GM18498 (cell line): ENCODE measurements at regions not wholly inside any gene's neighbourhood (a gene's known extent, or its start where the extent isn't known, plus 50 kb on each side); places are given as distances from the start of the nearest gene placed in this dataset.
"Not testable (repeated sequence)": the region's sequence is repeated elsewhere in the genome, so short reads cannot be mapped to it uniquely, and the experiment has no call there.

Source experiments
- ATAC-seq: cut with Tn5 transposase; IDR thresholded peaks from one replicate; pipeline ENCODE4 v1.9.1; 2021; ENCODE audit warnings: mild to moderate bottlenecking, moderate library complexity; ENCODE audit not compliant: unreplicated experiment

DNA sequence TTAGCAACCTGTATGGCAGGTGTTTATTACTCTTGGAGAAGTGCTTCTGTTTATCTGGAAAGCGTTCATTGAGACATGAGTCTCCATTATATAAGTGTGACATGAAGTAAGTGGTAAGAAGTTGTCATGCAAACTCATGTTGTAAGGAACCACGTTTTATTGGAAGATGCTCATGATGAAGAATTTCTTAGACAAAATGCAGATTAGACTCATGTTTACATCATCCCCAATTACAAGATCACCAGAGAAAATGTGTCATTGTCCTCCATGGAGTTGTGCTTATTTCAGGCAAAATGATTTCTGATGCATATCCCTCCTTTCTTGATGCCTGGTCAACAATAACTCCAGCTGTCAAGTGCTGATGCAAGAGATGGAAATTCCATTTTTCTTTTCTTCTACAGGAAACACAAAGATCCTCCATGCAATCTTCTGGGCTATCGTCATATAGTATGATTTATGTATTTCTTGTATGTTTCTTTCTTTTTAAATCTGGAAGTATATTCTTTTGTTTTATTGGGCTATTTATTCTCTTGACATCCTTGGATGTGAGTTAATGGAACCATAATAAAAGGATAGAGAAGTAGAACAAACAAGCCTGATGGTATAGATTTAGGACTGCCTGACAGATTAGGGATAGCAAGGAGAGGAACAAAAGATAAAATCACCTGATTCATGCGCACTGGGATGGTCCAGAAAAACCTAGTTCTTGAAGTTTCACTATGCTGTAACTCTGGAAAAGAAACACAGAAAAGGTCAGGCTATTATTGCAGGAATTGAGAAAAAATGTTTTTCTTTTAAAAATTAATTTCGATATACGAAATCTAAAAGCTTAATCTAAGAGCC is 50.7 kb upstream of the DIAPH3 start:
- ATAC-seq: no peak

DNA sequence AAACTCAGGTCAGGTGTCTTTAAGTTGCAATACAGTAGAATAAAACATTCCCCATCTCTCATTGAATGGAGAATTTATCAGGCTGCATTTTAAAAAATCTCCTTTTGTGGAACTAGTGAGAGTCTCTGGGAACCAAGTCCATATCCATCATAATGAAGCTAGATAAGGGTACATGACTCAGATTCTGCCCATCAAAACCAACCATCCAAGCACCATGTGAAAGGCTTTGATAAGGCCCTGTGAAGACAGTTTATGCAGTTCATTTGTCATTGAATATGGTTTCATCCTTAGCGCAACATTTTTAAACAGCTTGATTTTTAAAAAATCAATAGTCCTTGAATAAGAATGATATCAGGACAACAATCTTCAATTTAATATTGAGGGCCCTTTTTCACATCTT is 56.3 kb upstream of the DIAPH3 start:
- no peak for ATAC-seq

DNA sequence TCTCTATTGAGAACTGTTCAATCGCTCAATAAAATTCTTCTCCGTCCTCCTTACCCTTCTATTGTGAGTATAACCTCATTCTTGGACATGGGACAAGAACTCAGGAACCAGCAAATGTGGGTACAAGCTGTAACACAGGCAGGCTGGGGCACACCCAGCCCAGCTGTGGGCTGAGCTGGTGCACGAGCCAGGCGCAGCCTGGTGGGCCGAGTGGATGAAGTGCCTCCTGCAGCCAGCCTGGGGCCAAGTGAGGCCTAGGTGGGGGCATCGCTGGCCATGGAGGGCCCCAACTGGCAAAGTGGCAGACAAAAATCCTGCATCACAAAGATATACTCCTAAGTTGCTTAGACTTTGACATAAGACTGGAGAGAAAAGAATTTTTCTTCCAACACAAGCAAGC is 57.9 kb upstream of the DIAPH3 start:
- no peak for ATAC-seq

DNA sequence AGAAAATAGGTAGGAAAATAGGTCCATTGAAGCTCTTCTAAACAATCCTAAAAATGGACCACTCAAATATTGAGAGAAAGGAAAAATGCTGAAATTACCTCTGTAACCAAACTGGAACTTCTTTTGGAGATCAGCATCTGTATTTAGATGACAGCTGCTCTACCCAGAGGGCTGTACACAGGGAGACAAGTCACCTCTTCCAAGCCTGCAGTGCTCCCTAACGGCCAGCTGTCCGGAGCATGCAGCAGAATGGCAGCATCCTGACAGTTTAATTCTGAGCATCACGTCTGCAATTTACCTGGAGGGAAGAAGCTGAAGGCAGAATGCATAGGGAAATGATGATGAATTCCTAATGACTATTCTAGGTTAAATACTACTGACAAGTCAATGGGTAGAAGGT is 62.8 kb upstream of the DIAPH3 start:
- no peak for ATAC-seq

DNA sequence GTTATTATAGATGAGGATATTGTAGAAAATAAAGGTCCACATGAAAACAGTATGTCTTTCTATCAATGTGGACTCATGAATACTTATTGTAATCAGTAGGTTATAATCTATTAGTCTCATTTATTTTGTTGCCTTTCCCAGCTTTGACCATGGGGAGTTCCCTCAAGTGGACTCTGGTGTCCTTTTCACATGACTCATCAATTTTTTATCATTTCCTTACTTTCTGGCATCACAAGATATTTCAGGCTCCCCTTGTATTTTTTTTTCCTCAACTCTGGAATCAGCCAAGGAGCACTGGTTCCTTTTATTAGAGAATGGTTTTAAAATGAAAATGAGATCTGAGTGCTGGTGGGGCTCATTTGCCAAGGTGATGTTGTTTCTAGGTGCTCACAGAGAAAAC is 63.4 kb upstream of the DIAPH3 start:
- ATAC-seq: no peak

DNA sequence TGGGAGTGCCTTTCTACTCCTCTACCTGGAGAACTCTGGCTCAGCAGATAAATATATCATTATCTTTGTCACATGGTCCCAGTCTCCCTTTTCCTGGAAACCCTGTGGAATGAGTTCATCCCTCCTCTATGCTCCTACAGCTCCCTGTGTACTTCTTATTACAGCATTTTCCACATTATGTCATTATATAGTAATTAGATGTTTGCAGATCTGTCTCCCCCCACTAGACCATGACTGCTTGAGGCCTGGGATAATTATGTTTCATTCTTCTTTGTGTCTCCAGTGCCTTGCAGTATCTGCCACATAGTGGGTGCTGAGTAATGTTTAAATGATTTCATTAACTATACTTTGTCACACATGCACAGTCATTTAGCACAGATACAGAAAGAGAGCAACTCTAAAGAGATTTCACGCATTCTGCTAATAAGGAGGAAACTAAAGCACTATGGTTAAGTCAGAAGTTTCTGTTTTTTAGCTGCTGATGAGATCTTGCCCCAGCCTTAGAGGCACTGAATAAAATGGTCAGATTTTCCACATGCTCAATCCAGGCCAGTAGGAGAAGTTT is 66.1 kb upstream of the DIAPH3 start:
- ATAC-seq: peak; percentile 51

DNA sequence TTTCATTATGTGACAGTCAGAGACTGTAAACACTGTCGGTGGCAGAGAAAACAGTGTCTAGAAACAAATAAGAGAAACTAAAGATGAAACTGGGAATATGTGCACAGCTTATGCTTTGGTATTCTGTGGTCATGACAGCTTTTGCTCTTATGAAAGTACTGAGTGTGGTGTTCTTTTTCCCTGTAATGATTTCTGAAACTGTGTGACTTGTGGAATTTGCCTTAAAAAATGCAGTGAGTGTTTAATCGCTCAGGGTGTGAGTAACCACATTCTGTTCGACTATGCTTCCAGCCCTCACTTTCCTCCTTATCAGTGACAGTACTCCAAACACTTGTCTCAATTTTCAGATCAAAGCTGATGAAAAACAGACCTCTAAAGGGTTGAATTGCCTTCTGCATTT is 66.9 kb upstream of the DIAPH3 start:
- peak; percentile 84 for ATAC-seq

DNA sequence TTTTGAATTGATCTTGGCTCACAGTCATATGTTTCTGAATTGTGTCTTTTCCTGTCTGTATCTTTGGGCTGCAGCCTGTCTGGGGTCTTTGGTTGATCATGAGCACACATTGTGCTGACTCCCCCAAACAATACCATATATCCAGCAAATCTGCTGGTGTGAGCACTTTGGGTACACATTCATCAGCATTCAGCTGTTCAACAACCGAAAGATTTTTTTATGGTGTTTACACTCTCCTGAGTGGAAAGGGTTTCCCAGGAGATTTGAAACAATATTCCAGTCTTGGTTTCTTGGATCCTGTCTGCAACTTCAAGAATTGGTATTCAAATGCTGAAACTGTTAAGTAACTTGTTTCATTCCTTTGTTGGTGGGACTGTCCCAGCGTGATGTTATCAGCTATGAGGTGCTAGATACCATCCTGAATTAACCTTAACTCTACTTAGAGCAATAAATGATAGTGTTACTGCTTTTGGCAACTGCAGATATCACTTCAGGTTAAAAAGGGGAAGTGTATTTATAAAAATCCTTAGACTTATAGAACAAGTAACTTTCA is 78.4 kb upstream of the DIAPH3 start:
- no peak for ATAC-seq

DNA sequence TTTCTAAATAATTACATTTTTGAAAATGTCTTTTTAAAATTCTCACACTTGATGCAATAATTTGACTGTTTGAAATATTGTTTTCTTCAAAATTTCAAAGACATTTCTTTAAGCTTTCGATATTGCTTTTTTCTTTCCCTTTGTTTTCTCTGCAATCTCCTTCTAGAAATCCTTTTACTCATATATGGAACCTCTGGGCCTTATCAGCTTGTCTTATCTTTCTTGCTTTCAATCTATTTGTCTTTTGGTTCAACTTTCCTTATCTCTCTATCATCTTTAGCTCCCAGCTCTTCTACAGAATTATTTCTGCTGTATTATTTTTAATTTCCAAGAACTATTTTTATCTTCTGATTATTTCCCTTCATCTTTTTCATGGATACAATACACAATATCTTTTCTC is 80.7 kb upstream of the DIAPH3 start:
- ATAC-seq: no peak

DNA sequence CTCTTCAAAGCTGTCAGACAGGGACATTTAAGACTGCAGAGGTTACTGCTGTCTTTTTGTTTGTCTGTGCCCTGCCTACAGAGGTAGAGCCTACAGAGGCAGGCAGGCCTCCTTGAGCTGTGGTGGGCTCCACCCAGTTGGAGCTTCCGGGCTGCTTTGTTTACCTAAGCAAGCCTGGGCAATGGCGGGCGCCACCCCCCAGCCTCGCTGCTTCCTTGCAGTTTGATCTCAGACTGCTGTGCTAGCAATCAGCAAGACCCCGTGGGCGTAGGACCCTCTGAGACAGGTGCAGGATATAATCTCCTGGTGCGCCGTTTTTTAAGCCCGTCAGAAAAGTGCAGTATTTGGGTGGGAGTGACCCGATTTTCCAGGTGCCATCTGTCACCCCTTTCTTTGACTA is 87.7 kb upstream of the DIAPH3 start:
- not testable (repeated sequence) for ATAC-seq

DNA sequence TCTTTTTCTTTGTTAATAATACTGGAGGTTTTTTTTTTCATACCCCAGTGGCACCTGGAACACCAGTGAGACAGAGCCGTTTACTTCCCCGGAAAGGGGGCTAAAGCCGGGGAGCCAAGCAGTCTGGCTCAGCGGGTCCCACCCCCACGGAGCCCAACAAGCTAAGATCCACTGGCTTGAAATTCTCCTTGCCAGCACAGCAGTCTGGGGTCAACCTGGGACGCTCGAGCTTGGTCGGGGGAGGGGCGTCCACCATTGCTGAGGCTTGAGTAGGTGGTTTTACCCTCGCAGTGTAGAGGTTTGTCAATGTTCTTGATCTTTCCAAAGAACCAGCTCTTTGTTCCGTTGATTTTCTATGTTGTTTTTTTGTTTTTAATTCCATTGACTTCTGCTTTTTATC is 94.6 kb upstream of the DIAPH3 start:
- ATAC-seq: no peak

DNA sequence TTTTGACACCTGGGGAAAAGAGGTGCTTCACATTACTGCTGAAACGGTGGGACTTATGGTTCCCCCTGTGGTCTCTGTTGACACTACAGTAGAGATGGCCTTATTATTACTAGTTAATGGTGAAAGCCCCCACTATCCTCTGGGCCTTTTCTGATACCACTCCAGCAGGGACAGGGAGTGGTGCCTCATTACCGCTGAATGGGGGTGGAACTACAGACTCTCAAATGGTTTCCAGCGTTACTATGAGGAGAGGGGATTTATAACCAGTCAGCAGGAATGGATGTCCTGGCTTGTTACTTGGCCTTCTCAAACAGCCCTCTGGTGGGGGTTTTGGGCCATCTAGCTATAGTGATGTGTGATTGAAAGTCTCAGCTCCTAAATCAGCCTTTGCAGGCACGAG is 96.7 kb upstream of the DIAPH3 start:
- no peak for ATAC-seq

DNA sequence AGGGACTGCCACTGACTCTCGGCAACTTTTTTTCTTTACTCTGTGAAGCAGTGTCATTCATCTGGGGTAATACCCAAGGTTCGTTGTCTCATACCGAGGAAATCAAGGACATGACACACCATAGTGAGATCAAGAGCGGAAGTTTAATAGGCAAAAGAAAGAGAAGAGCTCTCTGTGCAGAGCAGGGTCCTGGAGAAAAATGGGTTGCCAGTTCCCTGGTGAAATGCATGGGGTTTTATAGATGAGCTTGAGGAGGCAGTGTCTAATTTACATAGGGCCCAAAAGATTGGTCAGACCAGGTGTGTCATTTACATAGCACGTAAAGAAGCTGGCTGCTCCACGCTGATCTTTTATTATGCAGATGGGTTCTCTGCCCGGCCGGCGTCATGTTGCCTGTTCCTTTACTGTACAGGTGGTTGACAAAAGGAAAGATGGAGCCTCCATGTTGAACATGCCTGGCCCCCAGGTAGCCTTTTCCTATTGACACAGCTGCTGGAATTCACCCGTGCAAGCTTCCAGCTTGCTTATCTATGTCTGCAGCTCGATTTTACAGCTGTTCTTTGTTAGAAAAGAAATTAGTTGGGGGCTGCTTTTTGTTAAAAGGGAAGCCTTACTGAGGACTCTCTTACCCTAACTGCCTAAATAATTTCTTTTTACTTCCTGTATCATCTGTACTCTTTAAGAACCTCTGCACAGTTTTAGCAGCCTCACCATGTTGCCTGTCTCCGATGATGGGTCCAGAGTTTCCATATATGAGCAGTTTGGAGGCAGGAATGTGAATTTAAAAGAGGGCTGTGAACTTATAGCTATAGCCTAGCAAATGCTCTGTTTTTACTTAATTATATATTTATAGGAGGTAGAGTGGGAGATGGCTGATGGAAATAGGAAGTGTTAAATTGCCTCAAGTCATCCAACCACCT is 98.0 kb upstream of the DIAPH3 start:
- ATAC-seq: no peak

DNA sequence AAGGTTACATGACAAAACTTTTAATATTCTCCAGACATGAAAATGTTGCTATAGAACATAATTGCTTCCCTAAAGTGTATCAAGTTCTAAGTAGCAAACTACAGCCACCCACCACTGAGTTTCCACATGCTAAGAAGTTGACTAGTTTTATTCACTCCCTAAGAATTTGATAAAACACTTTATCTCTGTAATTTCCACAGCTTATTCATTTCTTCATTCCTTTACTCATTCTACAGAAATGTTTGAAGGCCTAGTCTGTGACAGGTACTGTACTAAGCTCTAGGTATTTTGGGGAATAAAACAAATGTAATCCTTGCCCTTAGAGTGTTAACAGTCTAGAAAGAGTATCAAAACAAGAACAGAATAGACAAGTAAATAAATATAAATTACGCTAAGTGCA is 101.8 kb upstream of the DIAPH3 start:
- ATAC-seq: no peak

DNA sequence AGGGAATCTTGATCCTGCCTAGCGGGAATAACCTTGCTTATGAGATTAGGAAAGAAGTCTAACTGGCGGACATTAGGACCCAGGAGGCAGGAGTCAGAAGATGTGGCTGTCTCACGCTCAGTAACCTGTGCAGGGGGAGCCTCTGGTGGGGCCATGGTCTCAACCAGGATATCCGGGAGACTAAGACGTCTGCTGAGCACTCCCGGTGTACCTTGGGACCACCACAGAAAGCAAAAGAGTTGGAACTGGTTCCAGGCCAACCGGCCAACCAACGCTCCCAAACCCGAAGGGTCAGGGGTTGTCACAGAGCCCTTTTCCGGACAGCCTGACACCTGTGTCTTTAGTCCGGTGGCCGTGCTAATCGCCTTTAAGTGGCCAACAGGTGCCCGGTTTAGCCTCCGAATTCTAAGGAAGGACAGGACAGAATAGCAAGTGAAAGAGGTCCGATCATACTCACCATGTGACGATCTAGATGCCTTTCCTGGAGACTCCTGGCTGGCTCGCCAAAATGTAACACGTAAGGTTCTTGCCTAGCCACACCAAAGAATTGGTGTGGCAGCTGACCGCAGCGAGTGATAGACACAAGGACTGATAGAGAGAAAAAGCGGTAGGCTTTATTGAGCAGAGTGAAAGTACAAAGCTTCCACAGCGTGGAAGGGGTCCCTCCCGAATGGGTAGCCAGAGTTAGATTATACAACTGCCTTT is 103.9 kb upstream of the DIAPH3 start:
- peak; percentile 86 for ATAC-seq

DNA sequence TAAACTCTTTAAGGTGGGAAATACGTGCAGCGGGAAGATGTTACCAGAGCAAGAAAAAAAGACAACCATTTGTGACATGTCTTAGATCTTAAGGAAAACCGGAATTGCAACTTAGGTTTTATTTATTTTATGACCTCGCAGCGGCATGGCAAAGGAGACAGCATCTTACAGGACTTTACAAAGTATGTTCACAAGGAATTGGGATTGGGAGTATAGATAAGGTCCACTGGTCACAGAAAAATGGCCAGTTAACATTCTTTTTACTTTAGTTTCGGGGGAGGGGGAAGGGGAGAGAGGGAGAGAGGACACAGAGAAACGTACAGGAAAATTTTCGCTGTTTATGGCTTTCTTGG is 104.5 kb upstream of the DIAPH3 start:
- no peak for ATAC-seq

DNA sequence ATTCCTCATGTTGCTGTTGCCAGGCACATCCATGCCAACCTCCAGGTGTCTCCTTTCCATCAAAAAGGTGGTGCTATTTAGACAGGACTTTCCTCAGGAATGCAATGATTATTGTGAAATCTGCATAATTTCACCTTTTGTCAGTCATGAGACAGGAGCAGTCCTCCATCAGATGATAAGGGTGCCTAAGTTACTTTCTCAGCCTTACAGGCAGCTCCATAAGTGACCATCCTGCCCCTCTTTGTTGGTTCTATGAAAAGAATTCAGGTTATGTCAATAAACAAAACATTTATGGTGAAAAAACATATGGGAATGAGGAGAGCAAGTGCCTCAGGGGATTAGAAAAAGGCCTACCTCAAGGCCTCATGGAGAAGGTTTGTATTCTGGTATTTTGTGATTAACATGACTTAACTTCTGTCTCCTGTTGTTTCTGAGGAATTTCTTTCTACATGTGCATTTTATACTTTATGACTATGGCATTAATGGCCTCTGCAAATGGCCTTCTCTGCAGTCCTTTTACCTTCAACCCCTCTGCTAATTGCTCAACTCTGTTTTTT is 110.3 kb upstream of the DIAPH3 start:
- no peak for ATAC-seq

DNA sequence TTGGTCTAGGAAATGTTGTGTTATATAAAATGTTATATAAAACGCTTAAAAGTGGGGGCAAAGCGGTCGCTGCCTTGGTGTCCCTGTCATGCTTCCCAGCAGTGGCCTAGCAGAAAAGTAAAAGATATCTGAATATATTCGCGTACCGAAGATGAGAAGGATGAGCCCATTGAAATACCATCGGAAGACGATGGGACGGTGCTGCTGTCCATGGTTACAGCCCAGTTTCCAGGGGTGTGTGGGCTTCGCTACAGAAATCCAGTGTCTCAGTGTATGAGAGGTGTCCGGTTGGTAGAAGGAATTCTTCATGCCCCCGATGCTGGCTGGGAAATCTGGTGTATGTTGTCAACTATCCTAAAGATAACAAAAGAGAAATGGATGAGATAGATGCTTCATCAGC is 110.9 kb upstream of the DIAPH3 start:
- ATAC-seq: no peak

DNA sequence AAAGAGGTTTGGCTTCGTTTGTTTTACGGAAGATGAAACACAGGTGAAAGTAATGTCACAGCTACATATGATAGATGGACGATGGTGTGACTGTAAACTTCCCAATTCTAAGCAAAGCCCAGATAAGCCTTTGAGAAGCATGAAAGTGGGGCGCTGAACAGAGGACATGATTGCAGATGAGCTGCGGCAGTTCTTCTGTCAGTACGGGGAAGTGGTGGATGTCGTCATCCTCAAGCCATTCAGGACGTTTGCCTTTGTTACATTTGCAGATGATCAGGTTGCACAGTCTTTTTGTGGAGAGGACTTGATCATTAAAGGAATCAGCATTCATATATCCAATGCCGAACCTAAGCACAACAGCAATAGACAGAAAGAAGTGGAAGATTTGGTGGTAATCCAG is 111.5 kb upstream of the DIAPH3 start:
- no peak for ATAC-seq

DNA sequence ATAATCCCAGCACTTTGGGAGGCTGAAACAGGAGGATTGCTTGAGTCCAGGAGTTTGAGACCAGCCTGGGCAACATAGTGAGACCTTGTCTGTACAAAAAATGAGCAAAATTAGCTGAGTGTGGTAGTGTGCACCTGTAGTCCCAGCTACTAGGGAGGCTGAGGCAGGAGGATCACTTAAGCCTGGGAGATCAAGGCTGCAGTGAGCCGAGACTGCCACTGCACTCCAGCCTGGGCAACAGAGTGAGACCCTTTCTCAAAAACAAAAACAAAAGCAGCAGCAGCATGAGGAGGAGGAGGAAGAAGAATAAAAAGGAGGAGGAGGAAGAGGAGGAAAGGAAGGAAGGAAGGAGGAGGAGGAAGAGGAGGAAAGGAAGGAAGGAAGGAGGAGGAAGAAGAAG is 116.5 kb upstream of the TDRD3 start:
- ATAC-seq: not testable (repeated sequence)

DNA sequence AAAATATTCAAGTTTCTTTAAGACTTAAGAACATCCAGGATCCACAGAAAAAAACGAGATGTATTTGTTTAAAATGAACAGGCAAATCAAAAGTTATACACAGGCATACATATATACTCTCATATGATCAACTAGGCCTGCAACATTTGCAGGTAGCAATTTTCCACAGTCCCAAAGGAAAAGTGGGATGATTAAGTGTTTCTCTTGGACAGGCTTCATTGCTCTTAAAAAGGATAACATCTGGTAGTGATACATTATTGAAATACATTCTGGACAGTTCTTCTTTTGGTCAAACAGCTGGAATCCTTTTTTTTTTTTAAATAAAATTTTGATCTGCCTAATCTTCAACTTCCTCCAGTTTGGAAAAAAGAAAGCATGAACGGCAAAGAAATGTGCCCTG is 114.8 kb upstream of the TDRD3 start:
- ATAC-seq: no peak
